GM10248 (cell line): ENCODE measurements at regions not wholly inside any gene's neighbourhood (a gene's known extent, or its start where the extent isn't known, plus 50 kb on each side); places are given as distances from the start of the nearest gene placed in this dataset.

ENCODE experiments used
- CTCF ChIA-PET: fragments of 300-600 bp; sonication (Branson Sonifier 250); formaldehyde crosslinking; extraction: SDS; loops from one replicate; lab custom pipeline; 2021; ENCODE audit warnings: antibody characterized with exemption; lab: Yijun Ruan, JAX
- POLR2A ChIA-PET: fragments of 350-650 bp; sonication (Branson Sonifier 250); formaldehyde crosslinking; extraction: SDS; loops from one replicate; lab custom pipeline; 2020; ENCODE audit warnings: antibody characterized with exemption; lab: Yijun Ruan, JAX
- DNase-seq: peaks from one replicate; pipeline ENCODE4 v3.0.0; 2012; ENCODE audit errors: extremely low spot score
- TF ChIP-seq, protein P1 (sequence below): IDR thresholded peaks from 2 replicates; pipeline ENCODE4 v1.5.1; 2012; ENCODE audit warnings: mild to moderate bottlenecking, low read depth; ENCODE audit errors: extremely low read depth, missing control alignments, control extremely low read depth

DNA sequence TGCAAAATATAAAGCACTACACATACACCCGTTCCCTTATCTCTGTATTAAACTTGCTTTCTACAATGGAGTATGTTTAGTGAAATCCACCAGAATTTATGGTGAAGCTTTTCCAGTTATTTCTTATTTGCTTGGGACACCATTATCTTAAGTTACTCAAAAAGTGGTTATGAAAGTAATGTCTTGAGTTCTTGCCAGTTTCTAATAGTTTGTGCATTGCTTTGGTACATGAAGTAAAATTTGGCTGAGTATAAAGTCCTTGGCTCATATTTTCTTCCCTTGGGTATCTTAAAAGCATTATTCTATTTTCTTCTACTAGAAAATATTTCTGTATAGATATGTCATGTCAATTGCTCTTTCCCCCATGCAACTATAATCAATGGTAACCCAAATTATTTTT is 85.2 kb downstream of the POLR1F start:
- no peak for DNase-seq
- TF ChIP-seq, protein P1, sequence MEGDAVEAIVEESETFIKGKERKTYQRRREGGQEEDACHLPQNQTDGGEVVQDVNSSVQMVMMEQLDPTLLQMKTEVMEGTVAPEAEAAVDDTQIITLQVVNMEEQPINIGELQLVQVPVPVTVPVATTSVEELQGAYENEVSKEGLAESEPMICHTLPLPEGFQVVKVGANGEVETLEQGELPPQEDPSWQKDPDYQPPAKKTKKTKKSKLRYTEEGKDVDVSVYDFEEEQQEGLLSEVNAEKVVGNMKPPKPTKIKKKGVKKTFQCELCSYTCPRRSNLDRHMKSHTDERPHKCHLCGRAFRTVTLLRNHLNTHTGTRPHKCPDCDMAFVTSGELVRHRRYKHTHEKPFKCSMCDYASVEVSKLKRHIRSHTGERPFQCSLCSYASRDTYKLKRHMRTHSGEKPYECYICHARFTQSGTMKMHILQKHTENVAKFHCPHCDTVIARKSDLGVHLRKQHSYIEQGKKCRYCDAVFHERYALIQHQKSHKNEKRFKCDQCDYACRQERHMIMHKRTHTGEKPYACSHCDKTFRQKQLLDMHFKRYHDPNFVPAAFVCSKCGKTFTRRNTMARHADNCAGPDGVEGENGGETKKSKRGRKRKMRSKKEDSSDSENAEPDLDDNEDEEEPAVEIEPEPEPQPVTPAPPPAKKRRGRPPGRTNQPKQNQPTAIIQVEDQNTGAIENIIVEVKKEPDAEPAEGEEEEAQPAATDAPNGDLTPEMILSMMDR = no peak
- CTCF ChIA-PET = no interaction called here
- POLR2A ChIA-PET = no interaction called here

DNA sequence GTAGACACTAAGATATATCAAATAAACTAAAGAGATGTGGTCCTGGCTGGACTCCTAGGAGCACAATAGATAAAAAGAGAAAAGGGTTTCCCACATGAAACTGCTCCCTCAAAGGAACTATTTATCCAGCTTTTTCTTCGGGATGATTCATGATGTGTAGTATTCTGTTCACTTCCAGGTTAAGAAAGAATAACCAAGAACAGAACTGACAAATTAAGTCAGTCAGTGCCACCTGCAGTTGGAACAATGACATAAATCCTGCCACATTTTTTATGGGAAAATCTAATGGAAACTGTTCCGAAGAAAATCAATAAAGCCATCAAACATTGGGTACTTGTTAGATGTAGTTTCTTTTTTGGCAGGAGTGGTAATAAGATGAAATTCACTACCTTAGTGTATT is 87.1 kb downstream of the POLR1F start:
- TF ChIP-seq, protein P1 = no peak
- ChIA-PET CTCF (no interaction called here), POLR2A (no interaction called here)
- no peak for DNase-seq

DNA sequence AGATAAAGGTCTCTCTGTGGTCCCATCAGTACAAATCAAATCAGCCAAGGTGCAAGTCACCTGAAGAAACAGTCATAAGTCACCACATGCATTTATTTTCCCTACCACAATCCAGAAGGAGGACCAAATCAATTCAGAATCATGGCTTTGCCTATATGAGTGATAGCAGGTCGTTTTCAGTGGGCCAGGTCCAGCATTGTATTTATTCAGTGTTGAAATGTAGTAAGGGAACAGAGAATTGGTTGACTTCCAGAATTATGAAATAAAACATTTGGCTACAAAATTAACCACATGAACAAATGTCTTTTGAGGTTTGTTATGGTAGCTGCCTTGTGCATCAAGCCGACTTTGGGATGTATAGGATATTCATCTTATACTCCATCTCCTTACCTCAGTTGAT is 88.4 kb downstream of the POLR1F start:
- TF ChIP-seq, protein P1 = no peak
- CTCF ChIA-PET = no interaction called here
- POLR2A ChIA-PET = no interaction called here
- no peak for DNase-seq

DNA sequence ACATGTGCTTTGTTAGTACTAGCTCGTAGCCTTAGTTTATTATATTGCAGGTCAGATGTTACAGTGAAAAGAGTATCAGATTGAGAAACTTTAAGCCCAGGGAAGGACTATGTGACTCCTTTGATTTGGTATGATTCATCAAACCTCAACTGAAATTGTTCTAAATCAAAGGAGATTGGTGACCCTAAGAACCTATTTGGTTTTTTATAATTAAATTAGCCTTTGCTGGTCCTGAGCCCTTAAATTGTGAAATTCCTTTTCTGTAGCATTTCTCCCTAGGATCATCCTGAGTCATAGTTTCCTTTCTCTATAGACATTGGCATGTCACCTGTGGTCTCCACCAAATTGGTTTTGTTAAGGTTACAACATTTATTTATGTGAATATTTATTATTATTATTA is 89.7 kb downstream of the POLR1F start:
- TF ChIP-seq, protein P1 = no peak
- ChIA-PET POLR2A (no interaction called here), CTCF (interaction anchor here (0.9 kb wide), 1 partner anchor 90 kb away, joined by 3 read pairs; the partner anchor contains the start of gene POLR1F)
- DNase-seq = no peak

DNA sequence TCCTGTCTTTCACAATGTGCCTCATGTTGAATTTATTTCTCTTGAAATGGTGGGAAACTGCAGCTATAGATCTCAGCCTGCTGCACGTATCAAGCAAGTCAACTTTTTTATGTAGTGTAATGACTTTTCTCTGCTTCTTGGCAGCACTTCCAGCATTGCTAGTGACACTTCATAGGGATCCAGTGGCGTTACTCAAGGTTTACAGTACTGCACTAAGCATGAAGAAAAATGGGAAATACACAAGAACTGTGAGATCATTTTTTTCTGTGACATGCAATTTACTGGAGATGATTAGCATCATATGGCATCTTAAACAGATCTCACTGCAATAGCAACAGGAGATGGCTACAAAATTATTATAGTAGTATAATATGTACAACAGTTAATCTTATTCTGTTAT is 90.9 kb downstream of the POLR1F start:
- TF ChIP-seq, protein P1 = no peak
- POLR2A ChIA-PET = no interaction called here
- CTCF ChIA-PET = no interaction called here
- no peak for DNase-seq

DNA sequence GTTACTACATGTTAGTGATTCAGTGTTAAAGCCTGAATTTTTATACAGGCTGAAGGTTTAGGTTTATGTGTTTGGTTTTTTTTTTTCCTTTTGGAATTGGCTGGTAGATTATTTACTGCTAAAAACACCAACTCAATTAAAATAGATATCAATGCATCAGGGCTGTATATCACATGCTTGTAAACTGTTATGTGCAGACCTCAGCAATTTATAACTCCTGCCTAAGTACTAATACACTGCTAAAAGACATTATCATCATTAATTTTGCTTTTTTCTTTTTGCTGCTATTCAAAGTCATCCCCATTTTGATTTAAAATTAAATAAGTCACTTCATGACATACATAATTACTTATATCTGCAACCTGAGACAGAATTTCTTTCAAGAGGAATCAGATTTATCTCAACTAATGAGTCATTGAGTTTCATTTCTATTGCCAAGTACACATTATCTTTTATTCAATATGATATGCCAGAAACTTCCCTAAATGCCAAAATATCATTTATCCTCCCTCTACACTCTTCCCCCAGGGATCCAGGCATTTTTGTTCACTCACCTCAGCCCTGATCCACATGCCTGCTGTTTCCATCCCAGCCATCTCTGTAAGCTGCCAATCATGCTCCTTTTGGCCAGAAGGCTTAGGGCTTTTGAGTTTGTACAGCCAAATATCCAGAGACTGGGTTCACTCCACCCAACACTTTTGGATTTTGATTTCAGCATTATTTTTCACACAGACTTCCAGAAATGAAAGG is 98.5 kb downstream of the POLR1F start:
- CTCF ChIA-PET = interaction anchor here (2.7 kb wide), 1 partner anchor 14 kb away, joined by 6 read pairs; no protein-coding TSS in a partner anchor
- POLR2A ChIA-PET = no interaction called here
- TF ChIP-seq, protein P1 = no peak
- no peak for DNase-seq

DNA sequence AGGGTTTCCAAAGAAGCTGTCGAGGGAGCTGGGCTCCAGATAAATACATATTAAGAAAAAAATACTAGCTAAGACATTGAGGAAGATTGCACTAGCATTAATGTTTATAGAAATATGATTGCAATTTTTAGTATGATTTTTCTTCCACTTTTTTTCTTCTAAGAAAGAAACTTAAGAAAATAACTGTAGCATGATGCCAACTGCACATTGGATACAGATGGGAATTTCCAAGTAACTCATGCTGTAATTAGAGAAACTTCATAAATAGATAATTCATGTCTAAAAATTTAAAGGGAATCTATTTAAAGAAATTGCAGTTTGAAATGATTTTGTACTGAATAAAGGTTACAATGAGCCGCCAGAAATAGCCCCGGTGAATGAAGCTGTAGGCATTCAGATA is 119.4 kb downstream of the POLR1F start:
- TF ChIP-seq, protein P1 = no peak
- ChIA-PET CTCF (interaction anchor here (1.1 kb wide), 1 partner anchor 8 kb away, joined by 3 read pairs; no protein-coding TSS in a partner anchor), POLR2A (no interaction called here)
- no peak for DNase-seq
